ENCODE measurements at regions not wholly inside any gene's neighbourhood (a gene's known extent, or its start where the extent isn't known, plus 50 kb on each side); places are given as distances from the start of the nearest gene placed in this dataset.

DNA sequence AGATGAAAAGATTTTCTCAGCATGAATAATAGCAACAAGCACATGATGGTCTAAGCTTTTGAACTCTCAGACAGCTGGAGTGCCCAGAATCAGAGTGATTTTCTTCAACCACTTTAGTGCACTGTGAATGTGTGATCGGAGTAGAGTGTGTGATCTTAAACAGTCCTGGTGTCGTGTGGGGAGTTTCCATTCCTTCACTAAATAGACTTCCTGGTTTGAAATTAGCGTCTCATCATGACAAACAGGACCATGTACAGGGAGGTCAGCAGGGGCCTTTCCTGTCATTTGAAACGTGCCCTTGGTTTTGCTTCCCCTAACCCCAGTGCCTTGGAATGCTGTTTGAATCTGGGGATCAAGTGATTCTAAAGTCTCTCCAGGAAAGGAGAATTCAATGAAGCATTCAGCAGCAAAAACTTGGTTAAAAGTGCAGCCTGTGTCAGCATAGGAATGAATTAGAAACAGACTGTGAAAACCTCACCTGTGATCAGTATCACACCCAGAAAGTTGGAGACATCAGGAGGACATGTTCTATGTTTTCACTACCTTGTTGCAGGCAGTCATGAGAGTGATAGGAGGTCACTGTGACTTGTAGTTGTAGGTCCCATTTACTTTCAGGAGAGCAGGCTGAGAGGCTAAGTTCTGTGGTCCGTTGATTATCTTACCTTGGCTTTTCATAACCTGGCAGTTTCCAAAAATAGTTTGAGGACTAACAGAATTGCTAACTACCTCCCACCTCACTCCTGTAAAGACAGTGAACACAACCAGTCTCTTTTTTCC, 400.3 kb downstream of the MTX2 start:
- no peak for DNase-seq (ENCODE audit: low read depth in 2 of 3, low spot score in 2 of 3)

DNA sequence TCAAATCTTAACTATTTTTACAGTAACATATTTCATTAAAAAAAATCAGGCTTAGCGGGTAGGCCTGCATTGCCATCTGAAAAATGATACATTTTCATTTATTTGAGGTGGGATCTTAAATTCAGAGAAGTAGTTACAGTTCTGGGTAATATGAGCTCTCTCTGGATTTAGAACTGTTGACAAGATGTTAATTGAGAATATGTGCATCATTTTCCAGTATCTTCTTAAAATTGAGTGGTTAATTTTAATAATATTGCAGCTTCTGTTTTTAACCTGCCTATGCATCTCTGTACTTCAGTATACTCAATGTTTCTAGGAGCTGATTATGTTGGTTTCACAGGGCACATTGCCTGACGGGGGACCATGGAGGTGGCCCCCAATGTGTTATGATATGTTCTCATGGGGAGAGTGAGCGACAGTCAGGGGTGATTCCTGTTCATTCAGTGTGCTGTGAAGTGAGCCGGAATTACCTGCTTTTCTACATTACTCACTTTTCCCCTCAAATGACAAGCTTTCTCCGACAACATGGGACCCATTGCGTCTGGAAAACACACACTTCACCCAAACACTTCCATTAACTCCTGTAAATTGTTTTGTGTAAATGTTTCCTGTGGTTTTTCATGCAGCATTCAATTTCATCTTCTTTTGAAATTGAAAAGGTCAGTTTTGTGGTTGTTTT, 406.2 kb downstream of the MTX2 start:
- DNase-seq (ENCODE audit: low read depth in 2 of 3, low spot score in 2 of 3): no peak

DNA sequence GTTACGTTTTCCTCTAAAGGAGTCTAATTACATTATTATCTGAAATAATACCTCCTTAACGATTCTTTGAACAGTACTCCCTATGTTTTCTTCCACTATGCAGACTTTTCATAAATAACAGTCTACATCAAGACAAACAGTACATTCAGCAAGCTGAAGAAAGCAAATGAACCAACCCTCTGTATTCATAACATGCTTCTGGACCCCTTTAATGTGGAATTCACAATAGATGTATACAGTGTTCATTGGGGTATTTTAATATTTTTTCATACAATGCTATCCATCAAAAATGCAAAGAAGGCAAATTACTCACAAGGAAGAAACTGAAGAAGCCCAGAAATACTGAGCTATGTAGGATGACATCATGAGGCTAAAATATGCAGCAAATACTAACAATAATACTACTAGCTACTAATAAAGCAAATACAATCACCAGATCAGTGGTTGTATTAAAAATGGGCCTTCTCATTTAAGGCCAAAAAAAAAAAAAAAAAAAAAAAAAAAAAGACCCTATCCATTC, 408.6 kb downstream of the MTX2 start:
- DNase-seq (ENCODE audit: low read depth in 2 of 3, low spot score in 2 of 3): no peak

GRCh38 chr2:176678571-176678970, 409.3 kb downstream of the MTX2 start:
- DNase-seq (ENCODE audit: low read depth in 2 of 3, low spot score in 2 of 3): no peak

DNA sequence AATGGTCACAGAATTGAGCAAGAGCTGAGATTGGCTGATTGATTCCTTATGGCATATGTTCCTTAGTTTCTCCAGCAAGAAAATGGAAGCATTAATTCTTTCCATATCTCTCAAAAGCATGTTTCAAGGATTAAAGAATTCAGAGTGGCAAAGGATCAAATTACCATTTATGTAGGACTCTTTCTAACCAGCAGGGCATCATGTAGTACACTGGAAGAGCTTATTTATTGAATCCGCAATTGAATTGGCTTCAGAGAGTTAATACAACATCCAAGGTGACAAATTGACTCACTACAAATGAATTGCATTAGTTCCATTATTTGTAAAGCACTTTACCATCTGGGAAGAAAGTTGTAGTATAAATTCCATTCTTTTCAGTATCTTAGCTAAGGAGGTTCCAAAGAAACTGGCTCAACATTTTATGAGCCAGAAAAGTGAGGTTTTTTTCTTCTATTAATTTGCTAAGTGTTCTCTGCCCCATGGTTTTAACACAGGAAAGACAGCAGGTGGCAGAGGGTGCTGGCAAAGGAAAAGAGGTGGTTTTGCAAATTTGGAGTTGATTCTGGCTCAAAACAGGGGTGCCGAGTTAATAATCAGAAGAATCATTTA, 409.9 kb downstream of the MTX2 start:
- DNase-seq (ENCODE audit: low read depth in 2 of 3, low spot score in 2 of 3): no peak

DNA sequence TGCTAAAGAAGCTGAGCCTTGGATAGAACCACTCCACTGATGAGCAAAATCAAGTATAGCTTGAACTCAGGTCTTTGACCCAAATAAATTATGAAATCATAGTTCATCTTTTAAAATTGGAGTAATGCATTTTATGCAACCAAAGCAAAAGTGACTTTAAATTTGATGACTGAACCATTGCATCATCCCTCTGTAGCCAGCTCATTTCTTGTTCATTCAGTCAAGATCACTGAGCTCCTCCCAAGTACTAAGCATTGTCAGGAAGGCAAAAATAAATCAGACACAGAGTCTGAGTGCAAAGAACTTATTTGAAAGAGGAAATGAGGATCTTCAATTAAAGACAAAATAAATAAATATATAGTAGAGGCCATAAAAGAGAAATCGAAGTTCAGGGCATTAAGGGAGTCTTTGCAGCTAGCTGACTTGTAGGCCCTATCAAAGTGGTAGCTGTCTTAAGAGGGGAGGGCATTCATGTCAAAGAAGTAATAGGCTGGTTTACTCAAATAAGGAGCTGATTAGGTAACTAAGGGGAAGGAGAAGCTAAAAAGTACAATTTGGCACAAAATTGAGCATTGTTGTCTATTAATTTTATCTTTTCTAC, 411.8 kb downstream of the MTX2 start:
- no peak for DNase-seq (ENCODE audit: low read depth in 2 of 3, low spot score in 2 of 3)

DNA sequence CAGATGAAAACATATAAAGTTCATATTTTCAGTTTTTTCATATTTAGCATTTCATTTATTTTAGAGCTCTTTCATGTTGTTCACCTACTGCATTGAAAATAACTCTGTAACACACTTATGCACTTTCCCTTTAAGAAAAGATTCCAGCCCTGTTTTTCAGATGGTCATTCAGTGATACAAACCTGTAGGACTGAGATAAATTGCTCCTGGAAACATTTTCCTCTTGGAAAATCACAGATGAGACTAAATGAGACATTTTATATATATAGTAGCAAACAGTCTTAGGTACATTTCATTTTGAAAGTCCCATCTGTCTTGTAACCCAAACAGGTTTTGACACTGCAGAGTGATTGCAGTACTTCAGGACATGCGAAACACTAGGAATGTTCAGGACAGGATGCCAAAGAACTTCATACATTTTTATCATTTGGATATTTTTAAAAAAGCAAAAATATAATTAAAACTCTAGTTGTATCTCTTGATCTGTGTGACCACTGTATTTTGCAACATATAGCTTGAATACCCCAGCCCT, 412.4 kb downstream of the MTX2 start:
- DNase-seq (ENCODE audit: low read depth in 2 of 3, low spot score in 2 of 3): no peak

GRCh38 chr2:176682278-176682677, 413.0 kb downstream of the MTX2 start:
- no peak for DNase-seq (ENCODE audit: low read depth in 2 of 3, low spot score in 2 of 3)

DNA sequence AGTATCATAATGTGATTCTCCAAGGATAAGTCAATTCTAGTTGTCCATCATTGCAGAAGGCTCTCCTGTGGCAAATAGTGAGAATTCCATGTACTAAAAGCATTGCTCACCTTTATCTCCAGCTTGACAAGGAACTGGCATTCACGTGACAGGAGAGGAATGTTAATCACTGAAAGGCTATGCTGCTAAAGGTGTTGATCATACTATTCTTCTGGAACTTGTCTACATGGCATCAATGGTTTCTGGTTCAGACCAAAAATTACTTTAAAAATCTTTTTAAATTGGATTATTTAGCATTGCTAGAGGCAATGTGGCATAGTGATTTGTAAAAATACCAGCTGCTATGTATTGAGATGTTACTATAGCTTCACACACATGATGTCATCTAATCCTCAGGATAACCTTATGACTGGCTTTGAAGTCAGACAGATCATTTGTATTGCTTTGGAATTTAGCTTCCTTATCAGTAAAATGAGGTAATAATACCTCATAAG, 414.4 kb downstream of the MTX2 start:
- DNase-seq (ENCODE audit: low read depth in 2 of 3, low spot score in 2 of 3): no peak

GRCh38 chr2:176685908-176686307, 416.7 kb downstream of the MTX2 start:
- no peak for DNase-seq (ENCODE audit: low read depth in 2 of 3, low spot score in 2 of 3)

GRCh38 chr2:176686328-176686727, 417.1 kb downstream of the MTX2 start:
- DNase-seq (ENCODE audit: low read depth in 2 of 3, low spot score in 2 of 3): no peak

DNA sequence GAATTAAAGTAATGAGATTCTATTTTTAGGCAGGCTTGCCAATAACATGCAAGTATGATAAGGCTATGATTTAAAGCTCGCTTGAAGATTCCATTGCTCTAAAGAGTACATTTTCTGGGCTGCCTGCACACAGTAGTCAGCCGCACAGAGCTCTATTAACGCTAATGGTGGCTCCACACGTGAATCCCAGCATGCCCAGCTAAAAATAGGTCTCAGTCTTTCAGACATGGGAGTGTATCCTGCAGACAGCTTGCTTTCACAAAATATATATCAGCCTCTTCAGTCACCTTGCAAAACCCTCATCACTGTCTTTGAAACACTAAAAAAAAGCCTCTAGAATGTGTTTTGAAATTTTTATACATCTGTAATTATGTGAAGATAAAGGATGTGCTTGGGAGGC, 418.1 kb downstream of the MTX2 start:
- DNase-seq (ENCODE audit: low read depth in 2 of 3, low spot score in 2 of 3): no peak

GRCh38 chr2:176687944-176688343, 418.7 kb downstream of the MTX2 start:
- DNase-seq (ENCODE audit: low read depth in 2 of 3, low spot score in 2 of 3): no peak

GRCh38 chr2:176689711-176690110, 420.5 kb downstream of the MTX2 start:
- DNase-seq (ENCODE audit: low read depth in 2 of 3, low spot score in 2 of 3): no peak

DNA sequence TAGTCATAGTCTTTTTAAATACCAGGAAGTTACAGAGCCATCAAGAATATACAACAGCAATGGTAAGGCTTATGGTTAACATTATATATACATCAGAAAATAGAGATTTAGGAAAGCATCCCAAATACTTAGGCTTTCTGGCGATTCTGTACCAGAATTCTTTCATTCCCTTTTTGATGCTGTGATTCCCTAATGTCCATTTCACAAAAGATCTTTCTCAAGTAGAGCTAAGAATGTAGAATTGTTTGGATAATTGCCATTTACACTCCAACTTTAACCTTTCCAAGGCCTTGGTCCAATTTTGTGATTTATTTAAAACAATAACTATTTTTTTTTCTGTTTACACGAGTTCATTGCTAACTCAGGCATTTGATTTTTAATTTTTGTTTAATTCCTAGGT, 422.2 kb downstream of the MTX2 start:
- no peak for DNase-seq (ENCODE audit: low read depth in 2 of 3, low spot score in 2 of 3)

GRCh38 chr2:176692533-176692932, 423.3 kb downstream of the MTX2 start:
- DNase-seq (ENCODE audit: low read depth in 2 of 3, low spot score in 2 of 3): no peak

- DNase-seq (ENCODE audit: low read depth in 2 of 3, low spot score in 2 of 3): no peak
Measured at GRCh38 chr2:176699098-176699497, 429.9 kb downstream of the MTX2 start.

- DNase-seq (ENCODE audit: low read depth in 2 of 3, low spot score in 2 of 3): no peak
Measured at GRCh38 chr2:176699644-176700043, 430.4 kb downstream of the MTX2 start.

DNA sequence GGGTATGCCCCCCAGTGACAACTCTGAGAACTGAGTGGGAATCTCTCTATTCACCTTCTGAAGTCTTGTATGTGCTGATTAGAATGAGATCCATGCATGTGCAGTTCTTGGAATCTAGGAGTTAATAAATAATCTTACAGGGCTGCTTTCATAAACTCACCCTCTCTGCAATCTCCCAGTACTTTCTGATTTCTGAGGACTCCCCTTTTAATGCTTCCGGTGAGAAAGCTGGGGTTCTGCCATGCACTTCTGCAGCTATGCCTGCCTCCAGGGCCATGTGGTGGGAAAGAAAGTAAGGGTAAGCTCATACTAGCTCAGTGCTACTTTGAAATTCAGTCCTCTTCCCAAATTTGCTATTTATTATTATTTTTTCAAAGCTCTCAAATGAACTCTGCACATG, 432.9 kb downstream of the MTX2 start:
- DNase-seq (ENCODE audit: low read depth in 2 of 3, low spot score in 2 of 3): no peak

- DNase-seq (ENCODE audit: low read depth in 2 of 3, low spot score in 2 of 3): no peak
Measured at GRCh38 chr2:176704282-176704858, 435.1 kb downstream of the MTX2 start.
